NCI-H345 (cell line): ENCODE measurements at regions not wholly inside any gene's neighbourhood (a gene's known extent, or its start where the extent isn't known, plus 50 kb on each side); places are given as distances from the start of the nearest gene placed in this dataset.
"Not testable (repeated sequence)": the region's sequence is repeated elsewhere in the genome, so short reads cannot be mapped to it uniquely, and the experiment has no call there.

Source experiments
- DNase-seq: peaks from one replicate; lab custom pipeline; 2025; lab: John Stamatoyannopoulos, UW

- DNase-seq: no peak
Measured at GRCh38 chr21:22762463-22762862, 1764.3 kb downstream of the NCAM2 start.

GRCh38 chr21:22763442-22763841 lies 1765.2 kb downstream of the NCAM2 start:
- DNase-seq: no peak

GRCh38 chr21:22764222-22764621 lies 1766.0 kb downstream of the NCAM2 start:
- no peak for DNase-seq

GRCh38 chr21:22791376-22791775 lies 1793.2 kb downstream of the NCAM2 start:
- DNase-seq: no peak

GRCh38 chr21:22791986-22792560 lies 1793.9 kb downstream of the NCAM2 start:
- peak; percentile 65 for DNase-seq

- DNase-seq: no peak
Measured at GRCh38 chr21:22795091-22795490, 1796.9 kb downstream of the NCAM2 start.

GRCh38 chr21:22795644-22796043 lies 1797.4 kb downstream of the NCAM2 start:
- no peak for DNase-seq

GRCh38 chr21:22796147-22796546 lies 1797.9 kb downstream of the NCAM2 start:
- no peak for DNase-seq

- DNase-seq: no peak
Measured at GRCh38 chr21:22804151-22804550, 1805.9 kb downstream of the NCAM2 start.

- DNase-seq: no peak
Measured at GRCh38 chr21:22806278-22806677, 1808.1 kb downstream of the NCAM2 start.

- DNase-seq: no peak
Measured at GRCh38 chr21:22813201-22813600, 1815.0 kb downstream of the NCAM2 start.

- not testable (repeated sequence) for DNase-seq
Measured at GRCh38 chr21:22818681-22819485, 1820.7 kb downstream of the NCAM2 start.

- DNase-seq: no peak
Measured at GRCh38 chr21:22827422-22827821, 1829.2 kb downstream of the NCAM2 start.

- DNase-seq: peak; percentile 50
Measured at GRCh38 chr21:22842875-22843274, 1844.7 kb downstream of the NCAM2 start.

- DNase-seq: no peak
Measured at GRCh38 chr21:22855581-22855980, 1857.4 kb downstream of the NCAM2 start.

GRCh38 chr21:22871692-22872091 lies 1873.5 kb downstream of the NCAM2 start:
- DNase-seq: no peak

- no peak for DNase-seq
Measured at GRCh38 chr21:22880573-22880972, 1882.4 kb downstream of the NCAM2 start.

GRCh38 chr21:22881131-22881530 lies 1882.9 kb downstream of the NCAM2 start:
- DNase-seq: no peak

GRCh38 chr21:22885079-22885478 lies 1886.9 kb downstream of the NCAM2 start:
- DNase-seq: no peak

GRCh38 chr21:22885614-22886013 lies 1887.4 kb downstream of the NCAM2 start:
- no peak for DNase-seq

- no peak for DNase-seq
Measured at GRCh38 chr21:22889445-22889844, 1891.2 kb downstream of the NCAM2 start.

GRCh38 chr21:22890656-22891055 lies 1892.4 kb downstream of the NCAM2 start:
- DNase-seq: no peak

GRCh38 chr21:22892028-22892427 lies 1893.8 kb downstream of the NCAM2 start:
- DNase-seq: no peak

GRCh38 chr21:22892740-22893139 lies 1894.5 kb downstream of the NCAM2 start:
- no peak for DNase-seq
